ENCODE measurements at regions not wholly inside any gene's neighbourhood (a gene's known extent, or its start where the extent isn't known, plus 50 kb on each side); places are given as distances from the start of the nearest gene placed in this dataset.

- H3K4me3 ChIP-seq: no peak overlapping the region
- H3K4me1 ChIP-seq (replicated peaks): no peaks in the 10 kb centered on the region
- no peaks in the 10 kb centered on the region for H3K27me3 ChIP-seq (replicated peaks; ENCODE audit: insufficient read depth)
- intact Hi-C loops (cut with DNase I): no loop called here
- H3K27ac ChIP-seq: no peak overlapping the region
- no peak for DNase-seq (ENCODE audit: low spot score)
- TF ChIP-seq CTCF (IDR thresholded peaks at IDR 0.05) (no peak), POLR2A (IDR thresholded peaks at IDR 0.05) (no peak), POLR2AphosphoS5 (IDR thresholded peaks at IDR 0.05) (no peak)
- WGBS: 48% methylated on average over 4 of the region's 4 CpGs
- H3K36me3 ChIP-seq: no peaks in the 10 kb centered on the region
- H3K9me3 ChIP-seq: no peaks in the 10 kb centered on the region
Observed at GRCh38 chr16:64181271-64181925, 940.5 kb downstream of the CDH11 start.

- no peaks in the 10 kb centered on the region for H3K27me3 ChIP-seq (replicated peaks; ENCODE audit: insufficient read depth)
- H3K4me1 ChIP-seq (replicated peaks): no peaks in the 10 kb centered on the region
- no peak for DNase-seq (ENCODE audit: low spot score)
- H3K9me3 ChIP-seq: no peaks in the 10 kb centered on the region
- intact Hi-C loops (cut with DNase I): no loop called here
- TF ChIP-seq POLR2AphosphoS5 (IDR thresholded peaks at IDR 0.05) (no peak), POLR2A (IDR thresholded peaks at IDR 0.05) (no peak), CTCF (IDR thresholded peaks at IDR 0.05) (no peak)
- no peak overlapping the region for H3K4me3 ChIP-seq
- 66% methylated on average over 4 of the region's 4 CpGs for WGBS
- H3K27ac ChIP-seq: no peak overlapping the region
- H3K36me3 ChIP-seq: no peaks in the 10 kb centered on the region
Observed at GRCh38 chr16:64180136-64180900, 941.5 kb downstream of the CDH11 start.

GRCh38 chr16:64174327-64174726 lies 947.5 kb downstream of the CDH11 start:
- no peak for DNase-seq (ENCODE audit: low spot score)
- Histone ChIP-seq H3K27me3 (replicated peaks; ENCODE audit: insufficient read depth) (no peaks in the 10 kb centered on the region), H3K4me1 (replicated peaks) (no peaks in the 10 kb centered on the region), H3K9me3 (no peaks in the 10 kb centered on the region), H3K4me3 (no peak overlapping the region), H3K27ac (no peak overlapping the region), H3K36me3 (no peaks in the 10 kb centered on the region)
- no peak for TF ChIP-seq POLR2AphosphoS5 (IDR thresholded peaks at IDR 0.05)
- TF ChIP-seq POLR2A (IDR thresholded peaks at IDR 0.05): no peak
- no peak for TF ChIP-seq CTCF (IDR thresholded peaks at IDR 0.05)
- intact Hi-C loops (cut with DNase I): no loop called here
- WGBS: 54% methylated on average over 2 of the region's 2 CpGs

- no peaks in the 10 kb centered on the region for H3K27me3 ChIP-seq (replicated peaks; ENCODE audit: insufficient read depth)
- H3K27ac ChIP-seq: no peak overlapping the region
- no peak for TF ChIP-seq POLR2A (IDR thresholded peaks at IDR 0.05)
- no peak for TF ChIP-seq CTCF (IDR thresholded peaks at IDR 0.05)
- TF ChIP-seq POLR2AphosphoS5 (IDR thresholded peaks at IDR 0.05): no peak
- intact Hi-C loops (cut with DNase I): no loop called here
- H3K9me3 ChIP-seq: no peaks in the 10 kb centered on the region
- H3K4me1 ChIP-seq (replicated peaks): no peaks in the 10 kb centered on the region
- no peak for DNase-seq (ENCODE audit: low spot score)
- H3K4me3 ChIP-seq: no peak overlapping the region
- no peaks in the 10 kb centered on the region for H3K36me3 ChIP-seq
- 88% methylated on average over 3 of the region's 3 CpGs for WGBS
Observed at GRCh38 chr16:64172652-64173051, 949.2 kb downstream of the CDH11 start.

GRCh38 chr16:64172226-64172625 lies 949.6 kb downstream of the CDH11 start:
- no peak overlapping the region for H3K4me3 ChIP-seq
- H3K4me1 ChIP-seq (replicated peaks): no peaks in the 10 kb centered on the region
- no peak for TF ChIP-seq POLR2AphosphoS5 (IDR thresholded peaks at IDR 0.05)
- no peak for TF ChIP-seq POLR2A (IDR thresholded peaks at IDR 0.05)
- TF ChIP-seq CTCF (IDR thresholded peaks at IDR 0.05): no peak
- no peak overlapping the region for H3K27ac ChIP-seq
- intact Hi-C loops (cut with DNase I): no loop called here
- WGBS: 88% methylated on average over 1 of the region's 1 CpG
- no peaks in the 10 kb centered on the region for H3K9me3 ChIP-seq
- H3K36me3 ChIP-seq: no peaks in the 10 kb centered on the region
- H3K27me3 ChIP-seq (replicated peaks; ENCODE audit: insufficient read depth): no peaks in the 10 kb centered on the region
- DNase-seq (ENCODE audit: low spot score): no peak

All from prostate gland (tissue), 2 donors.